Activated T-cell treated with anti-CD3 and anti-CD28 coated beads, Interleukin-2, amount 50 U/mL, for 48 hours (primary cell): ENCODE measurements at regions not wholly inside any gene's neighbourhood (a gene's known extent, or its start where the extent isn't known, plus 50 kb on each side); places are given as distances from the start of the nearest gene placed in this dataset.

Experiments used
- DNase-seq, 2 experiments: peaks; one replicate each; pipeline ENCODE4 v3.0.0-alpha.2; 2020

GRCh38 chr2:750628-751027 lies 73.4 kb upstream of the TMEM18 start:
- no peak for DNase-seq

GRCh38 chr2:747762-748351 lies 70.7 kb upstream of the TMEM18 start:
- DNase-seq, result no peak

- DNase-seq, result no peak
Measured at GRCh38 chr2:746697-747096, 69.5 kb upstream of the TMEM18 start.

- DNase-seq, result no peak
Measured at GRCh38 chr2:744088-744487, 66.9 kb upstream of the TMEM18 start.

GRCh38 chr2:742221-742620 lies 65.0 kb upstream of the TMEM18 start:
- no peak for DNase-seq

- DNase-seq, result no peak
Measured at GRCh38 chr2:741195-741496, 63.9 kb upstream of the TMEM18 start.

GRCh38 chr2:740322-741194 lies 63.4 kb upstream of the TMEM18 start:
- peak; percentile 66 to 72 for DNase-seq

- peak in 1 of 2 experiments; percentile 35 for DNase-seq
Measured at GRCh38 chr2:739864-740321, 62.7 kb upstream of the TMEM18 start.

- DNase-seq, result no peak
Measured at GRCh38 chr2:736939-737338, 59.7 kb upstream of the TMEM18 start.

GRCh38 chr2:735670-736218 lies 58.5 kb upstream of the TMEM18 start:
- DNase-seq, result no peak

- no peak for DNase-seq
Measured at GRCh38 chr2:734496-734895, 57.3 kb upstream of the TMEM18 start.

- no peak for DNase-seq
Measured at GRCh38 chr2:733495-733894, 56.3 kb upstream of the TMEM18 start.

- no peak for DNase-seq
Measured at GRCh38 chr2:733001-733400, 55.8 kb upstream of the TMEM18 start.

GRCh38 chr2:731711-732110 lies 54.5 kb upstream of the TMEM18 start:
- DNase-seq, result no peak

GRCh38 chr2:729376-729861 lies 52.2 kb upstream of the TMEM18 start:
- no peak for DNase-seq

GRCh38 chr2:728165-728564 lies 51.0 kb upstream of the TMEM18 start:
- DNase-seq, result no peak

- DNase-seq, result no peak
Measured at GRCh38 chr2:727071-727470, 49.9 kb upstream of the TMEM18 start.
